ENCODE measurements at regions not wholly inside any gene's neighbourhood (a gene's known extent, or its start where the extent isn't known, plus 50 kb on each side); places are given as distances from the start of the nearest gene placed in this dataset.

DNA sequence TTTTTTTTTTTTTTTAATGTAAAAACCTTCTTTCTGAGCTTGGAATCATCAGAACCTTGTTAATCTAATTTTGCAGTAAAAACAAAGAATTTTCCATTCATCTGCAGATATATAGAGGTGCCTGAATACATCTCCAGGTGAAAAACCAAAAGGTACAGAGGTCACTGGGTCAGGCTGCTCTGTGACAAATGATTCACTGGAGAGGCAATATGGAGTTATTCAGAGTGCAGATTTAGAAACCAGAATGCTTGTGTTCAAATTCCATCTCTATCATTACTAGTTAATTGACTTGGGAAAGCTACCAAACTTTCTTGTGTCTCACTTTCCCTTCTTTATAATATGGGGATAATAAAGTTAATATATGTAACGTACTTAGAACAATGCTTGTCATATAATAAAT lies 51.5 kb upstream of the C1orf53 start:
- Histone ChIP-seq H3F3A (ENCODE audit: control insufficient read depth, insufficient read depth) (no peaks in the 10 kb centered on the region), H3K27me3 (ENCODE audit: control insufficient read depth, low read length) (no peaks in the 10 kb centered on the region), H3K27ac (ENCODE audit: low read depth, low read length) (no peak overlapping the region), H3K4me2 (ENCODE audit: low read length) (no peak overlapping the region), H3K9me2 (replicated peaks; ENCODE audit: control insufficient read depth, low read length) (no peaks in the 10 kb centered on the region), H3K36me3 (ENCODE audit: control insufficient read depth, low read length) (no peaks in the 10 kb centered on the region), H3K4me1 (ENCODE audit: control insufficient read depth, low read length) (no peaks in the 10 kb centered on the region), H3K79me2 (ENCODE audit: control insufficient read depth, low read length) (no peaks in the 10 kb centered on the region), H3K9me3 (ENCODE audit: control insufficient read depth, insufficient read depth, low read length) (no peaks in the 10 kb centered on the region), H4K20me1 (ENCODE audit: control insufficient read depth, insufficient read depth, low read depth, low read length) (no peaks in the 10 kb centered on the region), H3K4me3 (ENCODE audit: low read length) (no peak overlapping the region)
- no peak for TF ChIP-seq EZH2phosphoT487 (IDR thresholded peaks at IDR 0.05; ENCODE audit: borderline replicate concordance, low read length)
- TF ChIP-seq, protein P1, sequence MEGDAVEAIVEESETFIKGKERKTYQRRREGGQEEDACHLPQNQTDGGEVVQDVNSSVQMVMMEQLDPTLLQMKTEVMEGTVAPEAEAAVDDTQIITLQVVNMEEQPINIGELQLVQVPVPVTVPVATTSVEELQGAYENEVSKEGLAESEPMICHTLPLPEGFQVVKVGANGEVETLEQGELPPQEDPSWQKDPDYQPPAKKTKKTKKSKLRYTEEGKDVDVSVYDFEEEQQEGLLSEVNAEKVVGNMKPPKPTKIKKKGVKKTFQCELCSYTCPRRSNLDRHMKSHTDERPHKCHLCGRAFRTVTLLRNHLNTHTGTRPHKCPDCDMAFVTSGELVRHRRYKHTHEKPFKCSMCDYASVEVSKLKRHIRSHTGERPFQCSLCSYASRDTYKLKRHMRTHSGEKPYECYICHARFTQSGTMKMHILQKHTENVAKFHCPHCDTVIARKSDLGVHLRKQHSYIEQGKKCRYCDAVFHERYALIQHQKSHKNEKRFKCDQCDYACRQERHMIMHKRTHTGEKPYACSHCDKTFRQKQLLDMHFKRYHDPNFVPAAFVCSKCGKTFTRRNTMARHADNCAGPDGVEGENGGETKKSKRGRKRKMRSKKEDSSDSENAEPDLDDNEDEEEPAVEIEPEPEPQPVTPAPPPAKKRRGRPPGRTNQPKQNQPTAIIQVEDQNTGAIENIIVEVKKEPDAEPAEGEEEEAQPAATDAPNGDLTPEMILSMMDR (IDR thresholded peaks at IDR 0.05; ENCODE audit: low read depth, low read length, poor library complexity, severe bottlenecking): no peak

DNA sequence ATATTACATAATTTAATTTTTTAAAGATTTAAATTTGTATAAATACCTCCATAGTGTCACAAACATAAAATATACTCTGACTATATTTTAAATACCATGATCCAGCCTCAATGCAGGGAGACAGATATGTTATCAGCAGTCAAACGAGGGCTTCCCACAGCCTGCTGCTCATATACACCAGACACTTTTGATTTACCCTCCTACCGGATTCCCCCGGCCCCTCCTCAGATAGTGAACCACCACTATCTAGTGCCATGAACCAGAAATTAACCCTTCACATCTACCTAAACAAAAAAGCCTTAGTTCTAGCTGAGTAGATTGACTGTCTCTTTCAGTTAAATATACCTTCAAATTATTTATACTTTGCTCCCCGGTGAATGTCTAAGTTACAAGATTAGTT lies 52.4 kb upstream of the C1orf53 start:
- Histone ChIP-seq H3K27ac (ENCODE audit: low read depth, low read length) (no peak overlapping the region), H4K20me1 (ENCODE audit: control insufficient read depth, insufficient read depth, low read depth, low read length) (no peaks in the 10 kb centered on the region), H3K9me3 (ENCODE audit: control insufficient read depth, insufficient read depth, low read length) (no peaks in the 10 kb centered on the region), H3K27me3 (ENCODE audit: control insufficient read depth, low read length) (no peaks in the 10 kb centered on the region), H3K36me3 (ENCODE audit: control insufficient read depth, low read length) (no peaks in the 10 kb centered on the region), H3K4me2 (ENCODE audit: low read length) (no peak overlapping the region), H3F3A (ENCODE audit: control insufficient read depth, insufficient read depth) (no peaks in the 10 kb centered on the region), H3K9me2 (replicated peaks; ENCODE audit: control insufficient read depth, low read length) (no peaks in the 10 kb centered on the region), H3K4me3 (ENCODE audit: low read length) (no peak overlapping the region), H3K79me2 (ENCODE audit: control insufficient read depth, low read length) (no peaks in the 10 kb centered on the region), H3K4me1 (ENCODE audit: control insufficient read depth, low read length) (no peaks in the 10 kb centered on the region)
- TF ChIP-seq EZH2phosphoT487 (IDR thresholded peaks at IDR 0.05; ENCODE audit: borderline replicate concordance, low read length): no peak
- TF ChIP-seq, protein P1 (IDR thresholded peaks at IDR 0.05; ENCODE audit: low read depth, low read length, poor library complexity, severe bottlenecking): no peak

DNA sequence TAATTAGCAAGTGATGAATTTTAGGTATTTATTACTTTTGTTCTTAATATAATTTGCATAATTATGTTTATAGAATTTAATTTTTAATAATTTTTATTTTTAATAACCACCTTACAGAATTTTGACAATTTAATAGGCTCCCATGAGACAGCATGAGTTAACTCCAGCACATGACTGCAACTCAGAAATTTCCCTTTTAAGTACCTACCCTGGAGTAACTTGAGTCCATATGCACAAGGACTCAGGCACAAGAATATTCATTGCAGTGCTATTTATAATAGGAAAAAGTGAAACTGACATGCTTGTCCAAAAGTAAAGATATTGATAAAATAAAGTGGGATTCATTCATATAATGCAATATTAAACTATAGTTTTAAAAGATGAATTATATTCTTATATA lies 54.1 kb upstream of the C1orf53 start:
- no peaks in the 10 kb centered on the region for H3K27me3 ChIP-seq (ENCODE audit: control insufficient read depth, low read length)
- TF ChIP-seq, protein P1 (IDR thresholded peaks at IDR 0.05; ENCODE audit: low read depth, low read length, poor library complexity, severe bottlenecking): no peak
- TF ChIP-seq EZH2phosphoT487 (IDR thresholded peaks at IDR 0.05; ENCODE audit: borderline replicate concordance, low read length): no peak
- H3K79me2 ChIP-seq (ENCODE audit: control insufficient read depth, low read length): no peaks in the 10 kb centered on the region
- H3K27ac ChIP-seq (ENCODE audit: low read depth, low read length): no peak overlapping the region
- no peaks in the 10 kb centered on the region for H3F3A ChIP-seq (ENCODE audit: control insufficient read depth, insufficient read depth)
- no peaks in the 10 kb centered on the region for H3K4me1 ChIP-seq (ENCODE audit: control insufficient read depth, low read length)
- H3K36me3 ChIP-seq (ENCODE audit: control insufficient read depth, low read length): no peaks in the 10 kb centered on the region
- no peaks in the 10 kb centered on the region for H3K9me2 ChIP-seq (replicated peaks; ENCODE audit: control insufficient read depth, low read length)
- no peak overlapping the region for H3K4me2 ChIP-seq (ENCODE audit: low read length)
- H4K20me1 ChIP-seq (ENCODE audit: control insufficient read depth, insufficient read depth, low read depth, low read length): no peaks in the 10 kb centered on the region
- H3K4me3 ChIP-seq (ENCODE audit: low read length): no peak overlapping the region
- H3K9me3 ChIP-seq (ENCODE audit: control insufficient read depth, insufficient read depth, low read length): no peaks in the 10 kb centered on the region

DNA sequence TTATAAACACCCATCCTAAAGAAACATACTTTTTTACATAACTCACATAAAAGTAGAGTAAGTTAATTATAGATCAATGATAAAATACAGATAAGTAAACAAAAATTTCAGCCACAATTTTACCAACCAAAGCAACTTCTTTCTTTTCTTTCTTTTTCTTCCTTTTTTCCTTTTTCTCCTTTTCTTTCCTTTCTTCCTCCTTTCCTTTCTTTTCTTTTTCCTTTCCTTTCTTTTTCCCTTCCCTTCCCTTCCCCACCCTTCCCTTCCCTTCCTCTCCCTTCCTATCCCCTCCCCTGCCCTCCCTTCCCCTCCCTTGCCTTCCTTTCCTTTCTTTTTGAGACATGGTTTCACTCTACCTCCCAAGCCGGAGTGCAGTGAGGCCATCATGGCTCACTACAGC lies 56.5 kb upstream of the C1orf53 start:
- TF ChIP-seq EZH2phosphoT487 (IDR thresholded peaks at IDR 0.05; ENCODE audit: borderline replicate concordance, low read length): no peak
- TF ChIP-seq, protein P1 (IDR thresholded peaks at IDR 0.05; ENCODE audit: low read depth, low read length, poor library complexity, severe bottlenecking): no peak
- Histone ChIP-seq H3K79me2 (ENCODE audit: control insufficient read depth, low read length) (no peaks in the 10 kb centered on the region), H3K36me3 (ENCODE audit: control insufficient read depth, low read length) (no peaks in the 10 kb centered on the region), H3K9me2 (replicated peaks; ENCODE audit: control insufficient read depth, low read length) (no peaks in the 10 kb centered on the region), H3K4me1 (ENCODE audit: control insufficient read depth, low read length) (no peaks in the 10 kb centered on the region), H3F3A (ENCODE audit: control insufficient read depth, insufficient read depth) (no peaks in the 10 kb centered on the region), H3K27me3 (ENCODE audit: control insufficient read depth, low read length) (no peaks in the 10 kb centered on the region), H3K9me3 (ENCODE audit: control insufficient read depth, insufficient read depth, low read length) (no peaks in the 10 kb centered on the region), H3K4me2 (ENCODE audit: low read length) (no peak overlapping the region), H3K4me3 (ENCODE audit: low read length) (no peak overlapping the region), H4K20me1 (ENCODE audit: control insufficient read depth, insufficient read depth, low read depth, low read length) (no peaks in the 10 kb centered on the region), H3K27ac (ENCODE audit: low read depth, low read length) (no peak overlapping the region)
